PC-3 (cell line): ENCODE measurements at regions not wholly inside any gene's neighbourhood (a gene's known extent, or its start where the extent isn't known, plus 50 kb on each side); places are given as distances from the start of the nearest gene placed in this dataset.

Source experiments
- ATAC-seq: fragments of 200-7000 bp; cut with Tn5 transposase; 2 replicates; pipeline ENCODE4 v1.9.1; 2020; ENCODE audit warnings: mild to moderate bottlenecking, moderate library complexity
- BruUV-seq: library from RNA; stranded (reverse); fragments of 400-500 nt; replicated peaks from 2 replicates; lab custom pipeline; 2021; lab: Mats Ljungman, UMichigan
- CTCF ChIA-PET: fragments of 300-600 bp; sonication (Branson Sonifier 250); formaldehyde crosslinking; loops from one replicate; lab custom pipeline; 2022; ENCODE audit warnings: antibody characterized with exemption; lab: Charles Lee
- POLR2A ChIA-PET: fragments of 300-600 bp; sonication (Branson Sonifier 250); formaldehyde crosslinking; loops from one replicate; lab custom pipeline; 2022; ENCODE audit warnings: antibody characterized with exemption; ENCODE audit not compliant: unreplicated experiment; lab: Charles Lee
- DNase-seq: peaks from one replicate; pipeline ENCODE4 v3.0.0-alpha.2; 2015
- H2AFZ ChIP-seq: fragments of 300-600 bp; sonication (generic); 2 replicates; pipeline ENCODE4 v1.6.0; 2016; ENCODE audit warnings: antibody characterized with exemption, low read length
- H3F3A ChIP-seq: fragments of 300-600 bp; sonication (generic); one replicate; pipeline ENCODE4 v1.6.0; 2017; ENCODE audit warnings: antibody characterized with exemption, low read length, control low read depth, mild to moderate bottlenecking; ENCODE audit not compliant: unreplicated experiment
- H3K27ac ChIP-seq: fragments of 300-600 bp; sonication (generic); 2 replicates; pipeline ENCODE4 v1.5.1; 2016; ENCODE audit warnings: mild to moderate bottlenecking, low read length
- H3K27me3 ChIP-seq: fragments of 300-600 bp; sonication (generic); 2 replicates; pipeline ENCODE4 v1.6.1; 2016; ENCODE audit warnings: low read length, mixed read lengths
- H3K36me3 ChIP-seq: fragments of 300-600 bp; sonication (generic); 2 replicates; pipeline ENCODE4 v1.6.1; 2016; ENCODE audit warnings: low read depth, mixed run types, low read length, mixed read lengths
- H3K4me1 ChIP-seq: fragments of 300-600 bp; sonication (generic); 2 replicates; pipeline ENCODE4 v1.5.1; 2016; ENCODE audit warnings: low read length; ENCODE audit not compliant: insufficient read depth
- H3K4me2 ChIP-seq: fragments of 300-600 bp; sonication (generic); 2 replicates; pipeline ENCODE4 v1.6.0; 2016; ENCODE audit warnings: low read length
- H3K4me3 ChIP-seq: fragments of 300-600 bp; sonication (generic); 2 replicates; pipeline ENCODE4 v1.5.1; 2016; ENCODE audit warnings: mild to moderate bottlenecking, low read length, mixed read lengths
- H3K79me2 ChIP-seq: fragments of 300-600 bp; sonication (generic); 2 replicates; pipeline ENCODE4 v1.6.1; 2017; ENCODE audit warnings: low read length, mixed read lengths
- H3K9ac ChIP-seq: fragments of 300-600 bp; sonication (generic); 2 replicates; pipeline ENCODE4 v1.6.0; 2016; ENCODE audit warnings: mild to moderate bottlenecking, low read length
- H3K9me2 ChIP-seq: fragments of 300-600 bp; sonication (generic); replicated peaks from 2 replicates; pipeline ENCODE4 v1.6.1; 2016; ENCODE audit warnings: mixed run types, low read length, mixed read lengths
- H3K9me3 ChIP-seq: fragments of 300-600 bp; sonication (generic); 2 replicates; pipeline ENCODE4 v1.6.1; 2016; ENCODE audit warnings: low read length, mixed read lengths
- H4K20me1 ChIP-seq: fragments of 300-600 bp; sonication (generic); 2 replicates; pipeline ENCODE4 v1.6.1; 2016; ENCODE audit warnings: low read length, mixed read lengths
- EZH2 ChIP-seq: fragments of 300-600 bp; sonication (generic); IDR thresholded peaks from one replicate; pipeline ENCODE4 v1.6.1; 2017; ENCODE audit warnings: antibody characterized with exemption, mild to moderate bottlenecking, low read length; ENCODE audit not compliant: unreplicated experiment
- EZH2phosphoT487 ChIP-seq: fragments of 300-600 bp; sonication (generic); IDR thresholded peaks from 2 replicates; pipeline ENCODE4 v1.6.1; 2018; ENCODE audit warnings: mild to moderate bottlenecking, antibody characterized with exemption, low read length, borderline replicate concordance
- intact Hi-C: fragments of 100-400 bp; cut with micrococcal nuclease; formaldehyde crosslinking; loops from 2 replicates; pipeline ENCODE4 v1.9.0; 2023
- TF ChIP-seq, protein P1 (sequence below): fragments of 300-600 bp; sonication (generic); conservative IDR thresholded peaks from 2 replicates; pipeline ENCODE4 v1.5.1; 2017; ENCODE audit warnings: antibody characterized with exemption, low read depth, mild to moderate bottlenecking, low read length

GRCh38 chr6:6746970-6747338, 158.4 kb downstream of the LY86 start:
- Histone ChIP-seq H3K4me2 (no peak overlapping the region), H3K4me1 (peaks cover 29% of the 10 kb centered on the region), H3F3A (no peaks in the 10 kb centered on the region), H3K9me3 (no peaks in the 10 kb centered on the region), H3K4me3 (no peak overlapping the region), H3K9me2 (no peaks in the 10 kb centered on the region), H3K79me2 (no peaks in the 10 kb centered on the region), H4K20me1 (no peaks in the 10 kb centered on the region), H3K9ac (no peak overlapping the region), H3K36me3 (no peaks in the 10 kb centered on the region), H3K27me3 (no peaks in the 10 kb centered on the region), H2AFZ (no peak overlapping the region), H3K27ac (no peak overlapping the region)
- no peak for DNase-seq
- no TSS peak for BruUV-seq
- POLR2A ChIA-PET = no interaction called here
- intact Hi-C loops = no loop called here
- CTCF ChIA-PET = no interaction called here
- ATAC-seq = no peak
- TF ChIP-seq EZH2 = no peak
- TF ChIP-seq, protein P1, sequence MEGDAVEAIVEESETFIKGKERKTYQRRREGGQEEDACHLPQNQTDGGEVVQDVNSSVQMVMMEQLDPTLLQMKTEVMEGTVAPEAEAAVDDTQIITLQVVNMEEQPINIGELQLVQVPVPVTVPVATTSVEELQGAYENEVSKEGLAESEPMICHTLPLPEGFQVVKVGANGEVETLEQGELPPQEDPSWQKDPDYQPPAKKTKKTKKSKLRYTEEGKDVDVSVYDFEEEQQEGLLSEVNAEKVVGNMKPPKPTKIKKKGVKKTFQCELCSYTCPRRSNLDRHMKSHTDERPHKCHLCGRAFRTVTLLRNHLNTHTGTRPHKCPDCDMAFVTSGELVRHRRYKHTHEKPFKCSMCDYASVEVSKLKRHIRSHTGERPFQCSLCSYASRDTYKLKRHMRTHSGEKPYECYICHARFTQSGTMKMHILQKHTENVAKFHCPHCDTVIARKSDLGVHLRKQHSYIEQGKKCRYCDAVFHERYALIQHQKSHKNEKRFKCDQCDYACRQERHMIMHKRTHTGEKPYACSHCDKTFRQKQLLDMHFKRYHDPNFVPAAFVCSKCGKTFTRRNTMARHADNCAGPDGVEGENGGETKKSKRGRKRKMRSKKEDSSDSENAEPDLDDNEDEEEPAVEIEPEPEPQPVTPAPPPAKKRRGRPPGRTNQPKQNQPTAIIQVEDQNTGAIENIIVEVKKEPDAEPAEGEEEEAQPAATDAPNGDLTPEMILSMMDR = no peak
- no peak for TF ChIP-seq EZH2phosphoT487

DNA sequence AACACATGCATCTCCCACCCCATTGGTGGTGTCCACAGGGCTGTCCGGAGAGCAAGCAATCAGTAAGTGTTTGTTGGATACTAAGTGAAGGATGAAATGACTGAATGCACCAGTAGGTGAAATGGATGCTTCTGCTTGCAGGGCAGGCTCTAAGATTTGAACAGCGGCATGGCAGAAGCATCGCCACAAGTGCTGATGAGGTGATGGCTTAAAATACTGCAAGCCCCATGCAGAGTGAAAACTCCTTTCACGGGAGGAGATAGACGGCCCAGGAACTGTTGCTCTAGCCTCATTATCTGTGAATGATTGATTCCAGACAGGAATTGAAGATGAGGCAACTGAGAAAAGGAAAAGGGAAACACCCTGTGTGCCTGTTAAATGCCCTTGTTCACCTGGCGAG, 158.9 kb downstream of the LY86 start:
- ATAC-seq = no peak
- Histone ChIP-seq H3K4me1 (peaks cover 29% of the 10 kb centered on the region), H3K79me2 (no peaks in the 10 kb centered on the region), H3K4me2 (no peak overlapping the region), H3K27me3 (no peaks in the 10 kb centered on the region), H3K27ac (no peak overlapping the region), H3K36me3 (no peaks in the 10 kb centered on the region), H3K4me3 (no peak overlapping the region), H3K9me3 (no peaks in the 10 kb centered on the region), H2AFZ (no peak overlapping the region), H3K9me2 (no peaks in the 10 kb centered on the region), H4K20me1 (no peaks in the 10 kb centered on the region), H3F3A (no peaks in the 10 kb centered on the region), H3K9ac (no peak overlapping the region)
- BruUV-seq = no TSS peak
- no peak for DNase-seq
- POLR2A ChIA-PET = no interaction called here
- TF ChIP-seq EZH2phosphoT487 (no peak), EZH2 (no peak)
- TF ChIP-seq, protein P1 = no peak
- intact Hi-C loops = no loop called here
- CTCF ChIA-PET = no interaction called here

DNA sequence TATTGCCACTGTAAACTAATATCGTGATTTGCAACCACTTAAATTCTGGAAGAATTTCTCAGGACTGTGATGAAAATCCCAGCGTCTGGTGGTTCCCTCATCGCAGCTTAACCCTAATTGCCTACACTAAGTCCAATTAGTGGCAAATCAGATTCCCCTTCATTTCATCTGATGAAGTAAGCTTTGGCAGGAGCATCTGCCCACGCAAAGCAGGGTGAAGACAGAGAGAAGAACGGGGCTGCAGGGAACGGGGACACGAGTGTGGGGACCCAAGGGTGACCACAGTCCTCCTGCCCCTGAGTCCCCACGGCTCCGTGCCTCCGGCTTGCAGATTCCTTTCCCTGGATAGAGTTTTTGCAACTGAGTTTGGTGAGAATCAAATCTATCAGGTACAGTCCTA, 159.5 kb downstream of the LY86 start:
- H3K4me3 ChIP-seq = no peak overlapping the region
- CTCF ChIA-PET = no interaction called here
- no TSS peak for BruUV-seq
- ATAC-seq = no peak
- H3K9me2 ChIP-seq = no peaks in the 10 kb centered on the region
- no peaks in the 10 kb centered on the region for H3K36me3 ChIP-seq
- H3K4me2 ChIP-seq = no peak overlapping the region
- intact Hi-C loops = no loop called here
- H3K9ac ChIP-seq = no peak overlapping the region
- no peaks in the 10 kb centered on the region for H3K79me2 ChIP-seq
- no peaks in the 10 kb centered on the region for H3K9me3 ChIP-seq
- H3K4me1 ChIP-seq = peaks cover 29% of the 10 kb centered on the region
- no peak for TF ChIP-seq EZH2
- TF ChIP-seq, protein P1 = no peak
- no peak for TF ChIP-seq EZH2phosphoT487
- H3K27me3 ChIP-seq = no peaks in the 10 kb centered on the region
- H2AFZ ChIP-seq = no peak overlapping the region
- DNase-seq = no peak
- POLR2A ChIA-PET = no interaction called here
- no peaks in the 10 kb centered on the region for H4K20me1 ChIP-seq
- no peaks in the 10 kb centered on the region for H3F3A ChIP-seq
- H3K27ac ChIP-seq = no peak overlapping the region
